ENCODE measurements at regions not wholly inside any gene's neighbourhood (a gene's known extent, or its start where the extent isn't known, plus 50 kb on each side); places are given as distances from the start of the nearest gene placed in this dataset.
A peak's percentile ranks its signal among the peaks of the same experiment; 100 is the strongest.
"Not testable (repeated sequence)": the region's sequence is repeated elsewhere in the genome, so short reads cannot be mapped to it uniquely, and the experiment has no call there.

DNA sequence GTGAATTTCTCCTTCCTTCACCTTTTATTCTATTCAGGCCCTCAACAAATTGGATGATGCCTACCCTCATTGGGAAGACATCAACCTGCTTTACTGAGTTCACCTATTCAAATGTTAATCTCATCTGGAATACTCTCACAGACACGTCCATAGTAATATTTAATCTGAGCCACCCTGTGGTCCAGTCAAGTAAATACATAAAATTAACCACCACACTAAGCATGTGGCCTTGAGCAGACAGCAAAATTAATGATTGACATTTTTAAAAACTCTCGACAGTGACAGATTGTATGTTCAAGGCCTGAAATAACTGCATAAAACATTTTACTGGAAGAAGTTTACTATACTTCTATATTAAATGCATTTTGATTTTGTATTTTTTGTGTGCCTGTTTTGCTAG is 540.6 kb upstream of the GCFC2 start:
- DNase-seq = no peak

DNA sequence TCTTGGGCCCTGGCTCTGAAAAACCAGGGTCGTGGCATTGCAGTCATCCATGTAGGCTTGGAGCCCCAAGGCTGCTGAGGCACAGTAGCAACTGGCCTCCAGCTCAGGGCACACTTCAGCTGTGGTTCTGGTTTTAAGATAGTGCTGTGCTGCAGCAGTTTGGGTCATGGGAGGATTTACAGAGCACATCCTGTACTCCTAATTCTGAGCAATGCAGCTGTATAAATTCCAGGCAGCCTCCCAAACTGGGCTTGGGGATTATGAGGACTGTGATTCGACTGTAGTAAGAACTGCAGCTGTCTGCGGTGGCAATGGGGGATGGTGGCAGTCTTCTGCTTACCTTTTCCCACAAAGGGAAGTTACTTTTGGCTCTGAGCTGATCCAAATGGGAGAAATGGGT is 536.3 kb upstream of the GCFC2 start:
- DNase-seq = no peak

DNA sequence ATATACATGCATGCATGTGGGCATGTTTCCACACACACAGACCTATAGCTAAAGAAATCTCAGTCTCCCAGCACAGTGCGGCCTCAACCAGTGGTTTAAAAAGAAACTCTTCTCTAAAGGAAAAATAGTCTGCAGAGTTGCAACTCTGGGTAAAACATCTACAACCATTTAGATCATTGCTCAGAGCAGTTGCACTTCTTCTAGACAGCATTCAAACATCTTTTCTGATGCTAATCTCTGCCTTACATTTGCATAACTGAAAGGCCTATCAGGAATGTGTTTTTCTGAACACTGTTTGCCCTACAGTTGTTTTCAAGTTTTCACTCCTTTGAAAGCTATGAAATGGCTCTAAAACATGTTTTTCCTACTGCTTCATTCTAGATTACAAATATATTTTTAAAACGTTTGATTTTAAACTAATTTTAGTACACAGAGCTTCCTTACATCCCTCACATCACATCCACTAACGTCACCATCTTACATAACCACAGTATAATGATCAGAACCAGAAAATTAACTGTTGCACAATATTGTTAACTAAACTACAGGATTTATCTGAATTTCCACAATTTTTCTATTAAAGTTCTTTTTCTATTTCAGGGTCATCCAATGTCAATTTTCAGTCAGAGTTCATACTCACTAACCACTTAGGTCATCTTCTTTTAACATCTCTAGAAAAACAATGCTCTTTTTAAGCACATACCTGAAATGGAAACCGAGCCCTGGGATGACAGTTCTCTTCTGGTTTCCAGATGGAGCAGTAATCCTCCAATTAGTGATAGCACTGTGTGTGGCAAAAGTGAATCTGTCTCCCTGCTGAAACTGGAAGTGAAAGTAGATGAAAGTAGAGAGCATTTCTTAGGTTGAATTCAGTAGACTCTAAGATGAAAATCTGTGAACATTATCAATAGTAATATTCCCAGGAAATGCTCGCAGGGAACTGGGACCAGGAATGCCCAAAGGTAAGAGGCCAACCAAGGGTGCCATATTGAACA is 501.6 kb upstream of the GCFC2 start:
- no peak for DNase-seq

DNA sequence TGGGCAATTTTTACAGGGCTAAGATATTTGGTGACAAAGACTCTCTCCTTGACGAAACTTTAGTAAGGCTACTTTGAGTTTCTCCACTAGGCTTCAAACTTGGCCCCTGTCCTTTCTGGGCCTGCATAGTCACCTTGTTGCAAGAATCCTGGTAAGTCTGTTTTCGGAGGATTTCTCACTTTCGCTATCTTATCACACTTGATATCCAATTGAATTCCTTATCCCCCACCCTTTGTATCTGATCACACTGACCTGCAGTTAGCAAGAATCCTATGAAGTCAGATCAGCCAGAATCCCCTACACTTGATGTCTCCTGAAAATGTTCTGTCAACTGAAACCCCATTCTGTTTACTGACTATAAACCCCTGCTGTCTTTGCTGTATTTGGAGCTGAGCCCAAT is 499.8 kb upstream of the GCFC2 start:
- DNase-seq = no peak

DNA sequence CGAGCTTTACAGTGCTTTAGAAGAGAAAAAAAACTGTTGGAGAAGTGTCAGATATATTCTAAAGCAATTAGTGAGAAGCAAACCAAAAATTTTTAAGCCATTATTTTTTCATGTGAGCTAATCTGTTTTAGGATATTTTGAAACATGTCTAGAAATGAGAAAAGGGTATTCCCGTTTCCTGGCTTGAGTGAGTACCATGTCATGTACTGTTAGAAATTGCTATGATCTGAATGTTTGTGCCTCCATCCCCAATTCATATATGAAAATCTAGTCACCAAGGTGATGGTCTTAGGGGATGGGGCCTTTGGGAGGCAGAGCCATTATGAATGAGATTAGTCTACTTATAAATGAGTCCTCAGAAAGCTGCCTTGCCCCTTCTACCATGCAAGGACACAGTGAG is 493.3 kb upstream of the GCFC2 start:
- DNase-seq = no peak

DNA sequence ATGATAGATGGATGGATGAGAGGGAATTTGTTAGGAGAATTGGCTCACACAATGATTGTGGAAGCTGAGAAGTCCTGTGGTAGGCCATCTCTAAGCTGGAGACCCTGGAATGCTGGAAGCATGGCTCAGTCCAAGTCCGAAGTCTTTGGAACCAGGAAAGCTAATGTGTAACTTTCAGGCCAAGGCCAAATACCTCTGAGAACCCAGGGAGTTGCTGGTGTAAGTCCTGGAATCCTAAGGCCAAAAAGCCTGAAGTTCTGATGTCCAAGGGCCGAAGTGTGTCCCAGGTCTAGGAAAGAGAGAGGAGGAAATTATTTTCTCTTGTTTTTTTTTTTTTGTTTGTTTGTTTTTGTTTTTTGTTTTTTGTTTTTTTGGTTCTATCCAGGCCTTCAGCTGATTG is 492.2 kb upstream of the GCFC2 start:
- DNase-seq = no peak

DNA sequence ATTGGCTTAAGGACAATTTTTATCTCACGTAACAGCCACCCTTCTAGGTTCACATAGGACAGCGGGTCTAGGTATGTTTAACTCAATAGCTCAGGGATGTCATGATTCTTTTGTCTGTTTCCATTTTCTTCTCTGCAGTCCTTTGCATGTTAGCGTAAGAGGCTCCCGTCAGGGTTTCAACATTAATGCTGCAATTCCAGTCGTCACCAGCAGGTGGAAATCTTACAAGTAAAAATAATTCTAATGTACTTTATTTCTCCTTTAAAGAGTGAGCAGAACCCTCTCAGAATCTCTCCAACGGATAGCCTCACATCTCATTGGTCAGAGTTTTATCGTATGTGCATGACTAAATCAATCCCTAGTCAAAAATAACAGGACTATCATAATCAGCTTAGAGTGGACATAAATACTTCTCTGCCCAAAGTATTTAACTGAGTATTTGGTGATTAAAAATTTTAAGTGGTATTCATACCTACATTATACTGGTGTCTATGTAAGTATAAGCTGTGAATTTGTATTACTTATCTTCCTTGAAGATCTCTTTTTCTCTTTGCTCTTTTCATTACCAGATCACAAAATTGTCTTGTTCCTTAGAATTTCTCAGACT is 487.2 kb upstream of the GCFC2 start:
- peak; percentile 58 for DNase-seq

DNA sequence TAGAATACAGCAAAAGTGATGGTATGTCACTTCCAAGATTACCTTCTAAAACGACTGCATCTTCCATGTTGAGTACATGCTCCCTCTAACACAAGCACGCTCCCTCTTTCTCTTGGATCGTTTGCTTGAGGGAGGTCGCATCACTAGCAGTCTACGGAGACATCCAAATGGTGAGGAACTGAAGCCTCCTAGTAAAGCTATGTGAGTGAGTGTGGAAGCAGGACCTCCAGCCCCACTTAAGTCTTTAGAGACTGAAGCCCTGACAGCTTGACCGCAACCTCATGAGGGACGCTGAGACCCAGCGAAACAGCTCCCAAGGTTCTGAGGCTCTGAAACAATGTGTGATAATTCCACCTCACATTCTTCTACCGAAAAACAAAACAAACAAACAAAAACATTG is 486.7 kb upstream of the GCFC2 start:
- DNase-seq = no peak

DNA sequence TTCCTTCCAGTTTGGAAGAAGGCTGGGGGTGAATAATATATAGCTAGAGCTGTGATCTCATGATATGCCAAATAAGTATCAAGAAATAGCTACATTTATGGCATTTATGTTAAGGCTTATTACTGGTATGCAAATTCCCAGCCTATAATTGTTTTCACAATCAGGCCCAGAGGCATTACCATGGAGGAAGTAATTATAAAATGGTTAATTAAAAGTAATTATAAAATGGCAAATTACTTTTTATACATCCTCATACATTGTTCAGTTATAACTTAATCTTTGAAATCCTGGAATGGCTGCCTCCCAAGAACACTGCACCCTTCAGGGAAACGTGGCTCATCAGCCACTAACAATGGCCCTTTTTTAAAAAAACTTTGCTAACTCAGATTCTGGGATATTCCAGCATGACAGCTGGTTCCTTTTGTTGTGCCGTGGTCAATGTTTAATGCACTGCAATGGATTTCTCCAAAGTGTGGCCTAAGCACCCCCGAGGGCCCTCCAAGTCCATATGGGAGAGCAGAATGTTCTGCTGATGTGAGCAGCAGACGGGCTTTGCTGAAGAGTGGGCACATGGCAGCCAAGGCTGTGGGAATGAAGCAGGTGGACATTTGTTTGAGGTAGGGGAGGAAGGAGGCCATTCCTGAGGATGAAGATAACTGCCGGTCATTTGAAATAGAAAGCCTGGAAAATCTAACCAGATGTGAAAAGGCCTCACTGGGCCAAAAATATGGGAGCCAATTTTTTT is 483.5 kb upstream of the GCFC2 start:
- DNase-seq = no peak

DNA sequence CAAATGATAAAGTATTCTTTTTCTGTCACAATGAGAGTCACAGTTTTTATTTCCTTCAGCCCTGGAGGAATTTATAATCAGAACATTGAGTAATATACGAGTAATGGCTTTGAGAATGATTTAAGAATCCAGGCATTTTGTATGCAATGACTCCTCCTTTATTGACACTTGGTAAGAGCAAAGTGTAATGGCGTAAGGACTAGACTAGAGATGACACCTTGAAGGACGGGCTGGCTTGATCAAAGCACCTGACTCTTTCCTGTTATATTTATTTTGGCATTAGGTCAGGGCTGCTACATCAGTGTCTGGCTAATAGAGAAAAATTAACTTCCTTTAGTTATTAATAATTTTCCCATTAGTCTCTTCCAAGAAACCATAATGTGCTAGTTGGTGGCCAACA is 482.4 kb upstream of the GCFC2 start:
- DNase-seq = no peak

DNA sequence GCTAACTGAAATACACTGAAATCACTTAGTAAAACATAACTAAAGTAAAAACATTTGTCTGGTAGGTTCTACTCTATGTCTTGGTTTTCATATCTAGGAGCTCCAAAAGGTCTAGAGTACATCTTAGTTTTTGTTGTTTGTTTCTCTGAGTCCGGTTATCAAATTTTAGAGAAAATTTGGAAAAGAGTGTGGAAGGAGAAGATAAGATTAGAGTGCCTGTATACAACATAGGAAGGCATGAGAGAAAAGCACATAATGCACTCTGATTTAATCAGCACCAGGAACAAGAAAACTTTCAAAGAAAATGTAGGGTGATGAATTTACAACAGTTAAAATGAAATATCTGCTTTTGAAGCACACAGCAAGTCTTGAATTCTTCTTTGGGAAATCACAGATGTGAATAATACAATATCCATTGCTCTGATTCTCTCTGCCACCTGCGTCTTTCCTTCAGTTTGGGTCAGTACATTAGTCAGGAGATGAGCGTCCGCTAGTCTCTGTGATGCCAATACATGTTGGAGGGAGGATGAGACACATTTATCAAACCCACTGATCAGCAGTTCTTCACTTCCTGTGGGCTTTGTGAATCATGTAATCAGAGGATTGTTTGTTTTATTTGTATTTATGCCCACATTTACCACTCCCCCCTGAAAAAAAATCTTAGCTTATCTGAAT is 477.8 kb upstream of the GCFC2 start:
- DNase-seq = no peak

DNA sequence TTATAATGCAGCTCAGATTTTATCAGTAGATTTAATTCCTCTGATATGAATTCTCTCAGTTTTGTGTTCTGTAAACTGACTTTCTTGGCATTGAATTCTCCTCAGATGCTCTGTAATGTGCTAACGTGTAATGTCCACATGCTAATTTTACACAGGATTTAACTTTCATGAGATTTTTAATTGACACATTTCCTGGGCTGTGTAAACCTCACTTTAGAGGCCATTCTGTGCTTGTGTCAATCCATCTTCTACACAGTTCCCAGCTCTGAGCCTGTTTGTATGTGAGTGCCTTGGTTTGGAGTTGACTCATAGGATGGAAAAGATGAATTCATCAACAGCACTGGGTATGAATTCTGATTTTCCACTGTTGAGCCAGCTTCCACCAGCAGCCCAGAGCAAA is 476.7 kb upstream of the GCFC2 start:
- DNase-seq = no peak

DNA sequence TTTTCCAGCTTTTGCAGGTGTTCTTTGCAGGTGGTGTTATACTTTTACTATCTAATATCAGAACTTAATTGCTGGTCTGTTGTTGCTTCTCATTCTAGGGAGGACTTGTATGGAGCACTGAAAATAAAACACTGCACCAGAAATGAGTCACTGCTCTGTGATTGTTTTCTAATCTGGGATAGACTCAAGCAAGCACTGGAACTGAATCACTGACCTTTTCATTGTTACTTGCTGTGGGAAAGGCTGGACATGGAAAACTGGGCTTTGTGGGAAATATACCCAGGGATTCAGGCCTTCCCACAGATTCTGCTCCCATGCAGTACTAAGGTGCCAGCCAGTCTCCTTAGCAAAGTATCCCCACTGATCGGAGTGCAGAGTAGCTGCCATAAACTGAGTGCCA is 470.0 kb upstream of the GCFC2 start:
- no peak for DNase-seq

DNA sequence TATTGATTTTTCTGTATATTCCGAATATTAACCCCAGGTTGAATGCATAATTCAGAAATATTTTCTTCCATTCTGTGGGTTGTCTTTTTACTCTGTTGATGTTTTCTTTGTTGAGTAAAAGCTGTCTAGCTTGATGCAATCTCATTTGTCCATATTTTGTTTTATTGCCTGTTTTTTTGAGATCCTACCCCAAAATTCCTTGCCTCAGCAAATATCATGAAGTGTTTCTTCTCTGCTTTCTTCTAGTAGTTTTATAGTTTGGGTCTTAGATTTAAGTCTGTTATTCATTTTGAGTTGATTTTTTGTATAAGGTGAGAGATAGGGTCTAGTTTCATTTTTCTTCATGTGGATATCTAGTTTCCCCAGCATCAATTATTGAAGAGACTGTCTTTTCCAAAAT is 467.9 kb upstream of the GCFC2 start:
- DNase-seq = no peak

DNA sequence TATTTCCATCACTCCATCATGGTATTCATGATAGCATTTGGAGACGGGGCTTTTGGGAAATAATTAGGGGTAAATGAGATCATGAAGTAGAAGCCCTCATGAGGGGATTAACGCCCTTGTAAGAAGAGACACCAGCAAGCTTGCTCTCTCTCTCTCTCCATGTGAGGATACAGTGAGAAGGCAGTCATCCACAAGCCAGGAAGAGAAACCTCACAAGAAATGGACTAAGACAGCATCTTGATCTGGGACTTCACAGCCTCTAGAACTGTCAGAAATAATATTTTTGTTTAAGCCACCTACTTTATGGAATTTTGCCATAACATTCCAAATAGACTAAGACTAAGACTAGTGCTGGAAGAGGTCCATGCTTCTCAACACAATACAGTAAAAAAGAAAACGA is 464.6 kb upstream of the GCFC2 start:
- no peak for DNase-seq

DNA sequence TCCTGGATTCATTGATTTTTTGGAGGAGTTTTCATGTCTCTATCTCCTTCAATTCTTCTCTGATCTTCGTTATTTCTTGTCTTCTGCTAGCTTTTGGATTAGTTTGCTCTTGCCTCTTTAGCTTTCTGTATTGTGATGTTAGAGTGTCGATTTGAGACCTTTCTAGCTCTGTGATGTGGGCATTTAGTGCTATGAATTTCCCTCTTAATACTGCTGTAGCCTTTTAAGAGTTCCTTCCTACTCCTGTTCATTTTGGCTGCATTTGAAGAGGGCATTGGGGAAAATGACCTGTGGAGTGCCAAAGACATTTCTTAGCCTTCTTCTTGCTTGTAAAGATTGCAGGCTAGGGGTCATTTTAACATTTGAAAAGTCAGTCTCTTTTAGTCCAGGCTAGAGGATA is 463.8 kb upstream of the GCFC2 start:
- no peak for DNase-seq

DNA sequence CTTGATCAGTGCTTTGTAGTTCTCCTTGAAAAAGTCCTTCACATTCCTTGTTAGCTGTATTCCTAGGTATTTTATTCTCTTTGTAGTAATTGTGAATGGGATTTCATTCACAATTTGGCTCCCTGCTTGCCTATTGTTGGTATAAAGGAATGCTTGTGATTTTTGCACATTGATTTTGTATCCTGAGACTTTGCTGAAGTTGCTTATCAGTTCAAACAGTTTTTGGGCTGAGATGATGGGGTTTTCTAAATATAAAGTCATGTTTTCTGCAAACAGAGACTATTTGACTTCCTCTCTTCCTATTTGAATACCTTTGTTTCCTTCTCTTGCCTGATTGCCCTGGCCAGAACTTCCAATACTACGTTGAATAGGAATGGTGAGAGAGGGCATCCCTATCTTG is 462.5 kb upstream of the GCFC2 start:
- not testable (repeated sequence) for DNase-seq

DNA sequence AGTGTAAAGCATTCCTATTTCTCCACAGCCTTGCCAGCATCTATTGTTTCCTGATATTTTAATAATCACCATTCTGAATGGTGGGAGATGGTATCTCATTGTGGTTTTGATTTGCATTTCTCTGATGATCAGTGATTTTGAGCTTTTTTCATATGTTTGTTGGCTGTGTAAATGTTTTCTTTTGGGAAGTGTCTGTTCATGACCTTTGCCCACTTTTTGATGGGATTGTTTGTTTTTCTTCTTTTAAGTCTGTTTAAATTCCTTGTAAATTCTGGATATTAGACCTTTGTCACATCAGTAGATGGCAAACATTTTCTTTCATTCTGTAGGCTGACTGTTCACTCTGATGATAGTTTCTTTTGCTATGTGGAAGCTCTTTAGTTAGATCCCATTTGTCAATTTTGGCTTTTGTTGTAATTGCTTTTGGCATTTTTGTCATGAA is 461.5 kb upstream of the GCFC2 start:
- DNase-seq = not testable (repeated sequence)

DNA sequence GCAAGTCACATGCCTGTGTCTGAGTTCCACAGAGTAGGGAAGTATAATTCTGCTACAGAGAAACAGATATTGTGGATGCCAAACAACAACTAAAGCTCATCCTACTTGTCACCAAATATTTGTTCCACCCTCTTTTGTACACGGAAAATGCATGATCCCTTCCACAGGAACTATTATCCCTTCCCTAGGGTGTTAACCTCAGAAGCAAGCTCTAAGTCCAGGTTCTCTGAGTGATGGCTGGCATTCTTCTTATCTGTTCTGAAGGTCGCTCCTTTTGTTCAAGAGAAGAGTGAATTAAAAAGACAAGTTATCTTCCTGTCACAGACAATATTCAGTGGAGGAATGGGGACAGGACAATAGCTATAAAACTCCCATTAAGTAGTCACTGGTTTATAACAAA is 460.1 kb upstream of the GCFC2 start:
- no peak for DNase-seq

DNA sequence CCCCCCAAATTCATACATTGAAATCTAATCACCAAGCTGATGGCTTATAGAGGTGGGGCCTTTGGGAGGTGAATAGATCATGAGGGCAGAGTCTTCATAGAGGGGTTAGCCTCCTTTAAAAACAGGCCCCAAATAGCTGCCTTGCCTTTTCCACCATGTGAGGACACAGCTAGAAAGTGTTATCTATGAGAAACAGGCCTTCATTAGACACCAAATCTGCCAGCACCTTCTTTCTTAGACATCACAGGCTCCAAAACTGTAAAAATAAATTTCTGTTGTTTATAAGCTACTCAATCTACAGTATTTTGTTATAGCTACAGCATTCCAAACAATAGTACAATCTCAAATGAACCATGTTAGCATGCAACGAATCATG is 459.3 kb upstream of the GCFC2 start:
- no peak for DNase-seq

DNA sequence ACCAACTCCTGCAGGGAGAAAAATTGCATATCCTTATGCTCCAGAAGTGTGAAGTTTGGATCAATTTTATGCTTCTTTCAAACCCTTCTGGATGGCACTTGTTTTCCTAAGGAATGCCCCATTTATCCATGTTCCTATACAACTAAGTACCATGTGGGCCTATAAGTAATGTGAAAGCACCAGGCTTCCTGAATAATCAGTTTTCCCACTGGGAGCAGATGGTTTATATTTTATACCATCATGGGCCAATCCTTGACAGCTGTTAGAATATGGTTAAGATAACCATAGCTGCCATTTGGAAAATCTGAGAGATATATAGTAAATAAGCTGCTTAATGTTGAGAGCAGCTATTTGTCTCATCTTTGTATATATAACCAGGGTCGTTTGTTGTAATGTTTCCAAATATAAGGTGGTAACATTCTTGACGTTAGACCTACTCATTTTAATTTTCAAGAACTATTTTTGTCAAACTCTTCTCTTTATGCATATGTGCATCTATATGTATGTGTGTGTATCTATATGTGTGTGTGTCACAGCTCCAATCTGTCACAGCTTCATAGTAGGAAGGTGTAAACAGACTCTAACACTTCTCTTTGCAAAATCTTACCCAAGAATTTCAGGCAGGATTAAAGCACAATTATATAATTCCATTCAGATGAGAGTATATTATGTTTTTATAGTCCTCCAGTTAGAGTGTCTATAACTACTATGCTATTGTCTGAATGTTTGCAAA is 458.7 kb upstream of the GCFC2 start:
- no peak for DNase-seq

DNA sequence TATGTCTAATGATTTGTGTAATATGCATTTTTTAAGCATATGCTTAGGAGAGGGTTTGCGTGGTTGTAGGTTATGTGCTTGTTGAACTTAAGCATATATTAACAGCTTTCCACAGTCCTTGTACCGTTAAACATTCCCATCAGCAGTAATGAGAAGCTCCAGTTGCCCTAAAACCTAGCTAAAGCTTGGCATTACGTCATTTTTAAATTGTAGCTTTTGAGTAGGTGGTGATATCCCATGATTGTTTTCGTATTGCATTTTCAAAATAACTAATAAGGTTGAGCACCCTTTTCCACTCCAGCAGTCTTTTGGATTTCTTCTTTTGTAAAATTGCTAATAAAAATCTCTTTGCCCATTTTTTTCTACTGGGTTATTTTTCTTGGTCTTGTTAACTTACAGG is 453.1 kb upstream of the GCFC2 start:
- DNase-seq = no peak

DNA sequence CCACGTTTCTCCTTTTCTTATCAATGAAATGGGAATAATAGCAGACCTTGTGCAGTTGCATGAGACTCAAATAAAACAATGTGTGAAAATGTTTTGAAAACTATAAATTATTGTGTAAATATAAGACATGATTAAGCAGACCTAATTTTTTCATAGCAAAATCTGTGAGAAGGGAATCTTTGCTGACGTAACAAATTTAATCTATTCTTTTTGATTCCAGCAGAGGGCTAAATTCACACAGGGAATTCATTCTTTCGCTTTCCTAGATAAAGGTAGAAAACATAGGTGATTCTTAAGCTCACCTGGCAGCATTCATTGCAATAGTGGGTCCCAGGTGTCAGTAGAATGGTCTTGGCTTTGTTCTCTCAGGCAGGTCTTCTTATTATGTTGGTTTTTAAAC is 450.0 kb upstream of the GCFC2 start:
- DNase-seq = no peak

Measured in activated CD4-positive, alpha-beta T cell treated with anti-CD3 and anti-CD28 coated beads, Interleukin-2, Interleukin-6, amounts not matched to agents 100 ng/mL and 50 ng/mL, durations not matched to agents 16 hours and 8 hours (primary cell).